Hepatocyte (in vitro differentiated cells): ENCODE measurements at regions not wholly inside any gene's neighbourhood (a gene's known extent, or its start where the extent isn't known, plus 50 kb on each side); places are given as distances from the start of the nearest gene placed in this dataset.
"Not testable (repeated sequence)": the region's sequence is repeated elsewhere in the genome, so short reads cannot be mapped to it uniquely, and the experiment has no call there.

Experiments used
- EZH2 ChIP-seq: fragments of 200-600 bp; sonication (generic); IDR thresholded peaks from 2 replicates; pipeline ENCODE4 v1.6.1; 2016; ENCODE audit warnings: antibody characterized with exemption, mild to moderate bottlenecking, borderline replicate concordance
- EZH2phosphoT487 ChIP-seq: fragments of 200-600 bp; sonication (generic); IDR thresholded peaks from one replicate; pipeline ENCODE4 v1.6.1; 2018; ENCODE audit warnings: antibody characterized with exemption, mild to moderate bottlenecking, low read depth, moderate library complexity; ENCODE audit not compliant: unreplicated experiment, severe bottlenecking
- TF ChIP-seq, protein P1 (sequence below): fragments of 200-600 bp; sonication (generic); IDR thresholded peaks from 2 replicates; pipeline ENCODE4 v1.5.1; 2016; ENCODE audit warnings: antibody characterized with exemption, mild to moderate bottlenecking; ENCODE audit not compliant: poor library complexity

DNA sequence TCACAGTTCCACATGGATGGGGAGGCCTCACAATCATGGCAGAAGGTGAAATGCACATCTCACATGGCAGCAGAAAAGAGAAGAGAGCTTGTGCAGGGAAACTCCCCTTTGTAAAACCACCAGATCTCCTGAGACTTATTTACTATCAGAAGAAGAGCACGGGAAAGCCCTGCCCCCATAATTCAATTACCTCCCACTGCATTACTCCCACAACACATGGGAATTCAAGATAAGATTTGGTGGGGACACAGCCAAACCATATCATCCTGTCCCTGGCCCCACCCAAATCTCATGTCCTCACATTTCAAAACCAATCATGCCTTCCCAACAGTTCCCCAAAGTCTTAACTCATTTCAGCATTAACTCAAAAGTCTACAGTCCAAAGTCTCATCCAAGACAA lies 90.3 kb upstream of the SLC7A11 start:
- TF ChIP-seq, protein P1, sequence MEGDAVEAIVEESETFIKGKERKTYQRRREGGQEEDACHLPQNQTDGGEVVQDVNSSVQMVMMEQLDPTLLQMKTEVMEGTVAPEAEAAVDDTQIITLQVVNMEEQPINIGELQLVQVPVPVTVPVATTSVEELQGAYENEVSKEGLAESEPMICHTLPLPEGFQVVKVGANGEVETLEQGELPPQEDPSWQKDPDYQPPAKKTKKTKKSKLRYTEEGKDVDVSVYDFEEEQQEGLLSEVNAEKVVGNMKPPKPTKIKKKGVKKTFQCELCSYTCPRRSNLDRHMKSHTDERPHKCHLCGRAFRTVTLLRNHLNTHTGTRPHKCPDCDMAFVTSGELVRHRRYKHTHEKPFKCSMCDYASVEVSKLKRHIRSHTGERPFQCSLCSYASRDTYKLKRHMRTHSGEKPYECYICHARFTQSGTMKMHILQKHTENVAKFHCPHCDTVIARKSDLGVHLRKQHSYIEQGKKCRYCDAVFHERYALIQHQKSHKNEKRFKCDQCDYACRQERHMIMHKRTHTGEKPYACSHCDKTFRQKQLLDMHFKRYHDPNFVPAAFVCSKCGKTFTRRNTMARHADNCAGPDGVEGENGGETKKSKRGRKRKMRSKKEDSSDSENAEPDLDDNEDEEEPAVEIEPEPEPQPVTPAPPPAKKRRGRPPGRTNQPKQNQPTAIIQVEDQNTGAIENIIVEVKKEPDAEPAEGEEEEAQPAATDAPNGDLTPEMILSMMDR, result not testable (repeated sequence)
- TF ChIP-seq EZH2, EZH2phosphoT487: not testable (repeated sequence)
